SK-MEL-5 (cell line): ENCODE measurements at regions not wholly inside any gene's neighbourhood (a gene's known extent, or its start where the extent isn't known, plus 50 kb on each side); places are given as distances from the start of the nearest gene placed in this dataset.

Source experiments
- DNase-seq: peaks from one replicate; pipeline ENCODE4 v3.0.0-alpha.2; 2016; ENCODE audit warnings: low read depth, low spot score
- in situ Hi-C: cut with HindIII; loops from 2 replicates; pipeline ENCODE4 v1.10.0; 2016; ENCODE audit warnings: low sequenced_read_pairs, high pct_unique_total_duplicates, low pct_unique_long_range_greater_than_20kb

- DNase-seq, result no peak
- in situ Hi-C loops, result no loop called here
Measured at GRCh38 chr10:21161090-21161625, 264.0 kb upstream of the NEBL start.

GRCh38 chr10:21160116-21160515 lies 263.0 kb upstream of the NEBL start:
- in situ Hi-C loops, result no loop called here
- no peak for DNase-seq

GRCh38 chr10:21159669-21160068 lies 262.6 kb upstream of the NEBL start:
- in situ Hi-C loops, result no loop called here

GRCh38 chr10:21158301-21158700 lies 261.2 kb upstream of the NEBL start:
- DNase-seq, result no peak
- in situ Hi-C loops, result no loop called here

More at GRCh38 chr10:21159669-21160068, 262.6 kb upstream of the NEBL start:
- no peak for DNase-seq

- no peak for DNase-seq
- in situ Hi-C loops, result no loop called here
Measured at GRCh38 chr10:21157664-21158063, 260.6 kb upstream of the NEBL start.

- in situ Hi-C loops, result no loop called here
- DNase-seq, result no peak
Measured at GRCh38 chr10:21150166-21150565, 253.1 kb upstream of the NEBL start.

- DNase-seq, result no peak
- in situ Hi-C loops, result no loop called here
Measured at GRCh38 chr10:21146436-21146789, 249.3 kb upstream of the NEBL start.

- no peak for DNase-seq
- in situ Hi-C loops, result no loop called here
Measured at GRCh38 chr10:21145751-21146435, 248.8 kb upstream of the NEBL start.

GRCh38 chr10:21144047-21144446 lies 246.9 kb upstream of the NEBL start:
- in situ Hi-C loops, result no loop called here
- DNase-seq, result no peak

- DNase-seq, result peak; percentile 4
- in situ Hi-C loops, result no loop called here
Measured at GRCh38 chr10:21141946-21142492, 244.9 kb upstream of the NEBL start.

GRCh38 chr10:21138769-21139340 lies 241.7 kb upstream of the NEBL start:
- DNase-seq, result no peak
- in situ Hi-C loops, result no loop called here

- in situ Hi-C loops, result no loop called here
- DNase-seq, result no peak
Measured at GRCh38 chr10:21135023-21135931, 238.2 kb upstream of the NEBL start.

- in situ Hi-C loops, result no loop called here
- DNase-seq, result no peak
Measured at GRCh38 chr10:21134645-21135022, 237.5 kb upstream of the NEBL start.

GRCh38 chr10:21130683-21131442 lies 233.8 kb upstream of the NEBL start:
- in situ Hi-C loops, result no loop called here
- no peak for DNase-seq

GRCh38 chr10:21130108-21130507 lies 233.0 kb upstream of the NEBL start:
- no peak for DNase-seq
- in situ Hi-C loops, result no loop called here

GRCh38 chr10:21125471-21126228 lies 228.5 kb upstream of the NEBL start:
- in situ Hi-C loops, result no loop called here

GRCh38 chr10:21122907-21123306 lies 225.8 kb upstream of the NEBL start:
- in situ Hi-C loops, result no loop called here
- no peak for DNase-seq

More at GRCh38 chr10:21125471-21126228, 228.5 kb upstream of the NEBL start:
- DNase-seq, result no peak
